A549 (cell line): ENCODE measurements at regions not wholly inside any gene's neighbourhood (a gene's known extent, or its start where the extent isn't known, plus 50 kb on each side); places are given as distances from the start of the nearest gene placed in this dataset.
A peak's percentile ranks its signal among the peaks of the same experiment; 100 is the strongest.

Experiments
- ATAC-seq, 2 experiments: fragments of 200-7000 bp in 1 of 2; fragments of >200 bp in 1 of 2; cut with Nextera tagmentation in 1 of 2; cut with Tn5 transposase in 1 of 2; 3 replicates each; pipeline versions ENCODE4 v1.8.0 to v1.9.1; 2018 to 2020; ENCODE audit warnings: mild to moderate bottlenecking in 1 of 2, moderate library complexity in 1 of 2
- CTCF ChIA-PET: fragments of 300-600 bp; sonication (Branson Sonifier 250); formaldehyde crosslinking; extraction: SDS; loops from one replicate; lab custom pipeline; 2021; ENCODE audit warnings: antibody characterized with exemption, inconsistent platforms; lab: Yijun Ruan, JAX
- POLR2A ChIA-PET: fragments of 350-600 bp; formaldehyde crosslinking; extraction: SDS; loops from one replicate; lab custom pipeline; 2021; ENCODE audit warnings: antibody characterized with exemption, inconsistent platforms; lab: Yijun Ruan, JAX
- DNase-seq, 2 experiments: peaks; one replicate each; pipeline versions ENCODE4 v3.0.0 to v3.0.0-alpha.2; 2011 to 2016; ENCODE audit warnings: low read depth in 1 of 2, low spot score in 1 of 2
- FAIRE-seq: peaks from 2 replicates; lab custom pipeline; 2011; peaks lifted over from hg19 to GRCh38; lab: Jason Lieb, UNC
- H3K27ac ChIP-seq, 2 experiments: fragments of >200 bp; sonication (Bioruptor Twin); formaldehyde crosslinking; 3 replicates each; pipeline ENCODE4 v1.5.1; 2016 to 2017
- H3K4me1 ChIP-seq: fragments of >200 bp; sonication (Bioruptor Twin); formaldehyde crosslinking; 3 replicates; pipeline ENCODE4 v1.6.1; 2016
- H3K4me2 ChIP-seq: fragments of >200 bp; sonication (Bioruptor Twin); formaldehyde crosslinking; 3 replicates; pipeline ENCODE4 v1.6.1; 2016
- H3K4me3 ChIP-seq: fragments of >200 bp; sonication (Bioruptor Twin); formaldehyde crosslinking; 3 replicates; pipeline ENCODE4 v1.5.1; 2016
- H3K9me3 ChIP-seq: fragments of >200 bp; sonication (Bioruptor Twin); formaldehyde crosslinking; 3 replicates; pipeline ENCODE4 v1.6.1; 2016
- ATOH8 ChIP-seq: fragments of 250-450 bp; sonication (Bioruptor Pico); IDR thresholded peaks from 2 replicates; pipeline ENCODE4 v1.5.0; 2020; ENCODE audit warnings: low read depth, mild to moderate bottlenecking, moderate library complexity
- BCL3 ChIP-seq: fragments of >200 bp; sonication (Bioruptor Twin); formaldehyde crosslinking; IDR thresholded peaks from 3 replicates; pipeline ENCODE4 v1.6.1; 2016
- BHLHE40 ChIP-seq: IDR thresholded peaks from 2 replicates; pipeline ENCODE4 v1.6.1; 2012; ENCODE audit warnings: low read depth, low read length, inconsistent platforms
- CBX2 ChIP-seq: fragments of 200-600 bp; sonication (generic); IDR thresholded peaks from 2 replicates; pipeline ENCODE4 v1.6.1; 2016; ENCODE audit warnings: low read depth, mild to moderate bottlenecking, borderline replicate concordance
- CEBPB ChIP-seq, 2 experiments: fragments of >200 bp in 1 of 2; sonication (Bioruptor Twin) in 1 of 2; formaldehyde crosslinking in 1 of 2; IDR thresholded peaks; 2 replicates each; pipeline ENCODE4 v1.6.1; 2012 to 2016
- ELK1 ChIP-seq: fragments of 150-350 bp; IDR thresholded peaks from 2 replicates; pipeline ENCODE4 v1.6.1; 2014; ENCODE audit warnings: low read depth, mild to moderate bottlenecking, low read length
- EP300 ChIP-seq, 2 experiments: fragments of >200 bp; sonication (Bioruptor Twin); formaldehyde crosslinking; IDR thresholded peaks; 2 replicates in 1 of 2; 3 replicates in 1 of 2; pipeline ENCODE4 v1.6.1; 2016 to 2017
- FOSB ChIP-seq: fragments of 250-450 bp; sonication (Bioruptor Pico); IDR thresholded peaks from 2 replicates; pipeline ENCODE4 v1.5.0; 2020; ENCODE audit warnings: mild to moderate bottlenecking, moderate library complexity
- FOXS1 ChIP-seq: fragments of 250-450 bp; sonication (Bioruptor Pico); IDR thresholded peaks from 2 replicates; pipeline ENCODE4 v1.5.0; 2020; ENCODE audit warnings: mild to moderate bottlenecking, moderate library complexity
- HES2 ChIP-seq: fragments of >200 bp; sonication (Bioruptor Twin); formaldehyde crosslinking; IDR thresholded peaks from 2 replicates; pipeline ENCODE4 v1.6.1; 2016
- HMGXB4 ChIP-seq: fragments of 250-450 bp; sonication (Bioruptor Pico); IDR thresholded peaks from 2 replicates; pipeline ENCODE4 v1.5.0; 2021; ENCODE audit warnings: mild to moderate bottlenecking, moderate library complexity, borderline replicate concordance
- HOXB5 ChIP-seq: fragments of 250-450 bp; sonication (Bioruptor Pico); IDR thresholded peaks from 2 replicates; pipeline ENCODE4 v1.5.0; 2020; ENCODE audit warnings: mild to moderate bottlenecking, moderate library complexity
- JUNB ChIP-seq: fragments of >200 bp; sonication (Bioruptor Twin); formaldehyde crosslinking; IDR thresholded peaks from 2 replicates; pipeline ENCODE4 v1.6.1; 2016
- KDM1A ChIP-seq: fragments of 200-600 bp; sonication (generic); IDR thresholded peaks from 2 replicates; pipeline ENCODE4 v1.6.1; 2016; ENCODE audit warnings: low read depth, mild to moderate bottlenecking
- MAFK ChIP-seq: fragments of 450-650 bp; IDR thresholded peaks from 2 replicates; pipeline ENCODE4 v1.6.1; 2014; ENCODE audit not compliant: partially characterized antibody
- NR3C1 ChIP-seq: fragments of >200 bp; sonication (Bioruptor Twin); formaldehyde crosslinking; IDR thresholded peaks from 3 replicates; pipeline ENCODE4 v1.6.1; 2017
- PHF8 ChIP-seq: fragments of 200-600 bp; sonication (generic); IDR thresholded peaks from 2 replicates; pipeline ENCODE4 v1.6.1; 2016; ENCODE audit warnings: low read depth, mild to moderate bottlenecking, antibody characterized with exemption, moderate library complexity, borderline replicate concordance
- RAD21 ChIP-seq, 2 experiments: fragments of >200 bp in 1 of 2; sonication (Bioruptor Twin) in 1 of 2; formaldehyde crosslinking in 1 of 2; IDR thresholded peaks in 1 of 2; conservative IDR thresholded peaks in 1 of 2; 2 replicates in 1 of 2; 3 replicates in 1 of 2; pipeline ENCODE4 v1.6.1; 2012 to 2018; ENCODE audit warnings: inconsistent platforms in 1 of 2
- REST ChIP-seq: fragments of 200-600 bp; sonication (generic); IDR thresholded peaks from 2 replicates; pipeline ENCODE4 v1.6.1; 2016; ENCODE audit warnings: antibody characterized with exemption, mild to moderate bottlenecking, moderate library complexity
- RNF2 ChIP-seq: fragments of 200-600 bp; sonication (generic); IDR thresholded peaks from 2 replicates; pipeline ENCODE4 v1.6.1; 2016; ENCODE audit warnings: low read depth, mild to moderate bottlenecking, antibody characterized with exemption, moderate library complexity, borderline replicate concordance
- SMC3 ChIP-seq: fragments of >200 bp; sonication (Bioruptor Twin); formaldehyde crosslinking; IDR thresholded peaks from 3 replicates; pipeline ENCODE4 v1.6.1; 2018; ENCODE audit warnings: inconsistent platforms
- WGBS: methylation state at CpG from one replicate; pipeline ENCODE4 v1.1.6; 2017; ENCODE audit errors: missing lambda C conversion rate; 5-methylcytosine and 5-hydroxymethylcytosine counted together

GRCh38 chr17:14488958-14489550 is 188.2 kb downstream of the HS3ST3B1 start:
- 29% methylated on average over 2 of the region's 2 CpGs for WGBS
- POLR2A ChIA-PET = no interaction called here
- no peak for DNase-seq
- CTCF ChIA-PET = no interaction called here
- Histone ChIP-seq H3K4me2 (no peak overlapping the region), H3K9me3 (peaks cover 5% of the 10 kb centered on the region; the same call in 2 of the 3 replicates), H3K27ac (no peak overlapping the region), H3K4me3 (no peak overlapping the region), H3K4me1 (no peaks in the 10 kb centered on the region)
- no peak for ATAC-seq
- no peak for TF ChIP-seq BHLHE40
- TF ChIP-seq MAFK = peak; percentile 57
- TF ChIP-seq, all 56 proteins: peak for 1
- FAIRE-seq = no peak

GRCh38 chr17:14487068-14487467 is 186.2 kb downstream of the HS3ST3B1 start:
- POLR2A ChIA-PET = no interaction called here
- Histone ChIP-seq H3K4me1 (no peaks in the 10 kb centered on the region), H3K9me3 (peaks cover 3% of the 10 kb centered on the region; the same call in 1 of the 3 replicates), H3K27ac (no peak overlapping the region), H3K4me2 (no peak overlapping the region), H3K4me3 (no peak overlapping the region)
- no peak for TF ChIP-seq MAFK
- no peak for TF ChIP-seq JUNB
- TF ChIP-seq FOXS1 (CRISPR knock-in tag) = no peak
- TF ChIP-seq KDM1A = no peak
- TF ChIP-seq RAD21 (conservative IDR thresholded peaks at IDR 0.05 in 1 of 2, IDR thresholded peaks at IDR 0.05 in 1 of 2) = no peak
- no peak for TF ChIP-seq PHF8
- no peak for TF ChIP-seq HOXB5 (CRISPR knock-in tag)
- no peak for TF ChIP-seq FOSB (CRISPR knock-in tag)
- no peak for TF ChIP-seq HMGXB4
- TF ChIP-seq EP300 (IDR thresholded peaks at IDR 0.05) = no peak
- TF ChIP-seq HES2 = no peak
- no peak for TF ChIP-seq BCL3
- no peak for ATAC-seq
- CTCF ChIA-PET = no interaction called here
- DNase-seq = no peak
- FAIRE-seq = no peak
- WGBS = 73% methylated on average over 8 of the region's 8 CpGs

- DNase-seq (no peak), ATAC-seq (no peak), FAIRE-seq (no peak)
- H3K4me3 ChIP-seq = no peak overlapping the region
- TF ChIP-seq MAFK = peak; percentile 54
- no peak for TF ChIP-seq CBX2
- H3K9me3 ChIP-seq = peaks cover 5% of the 10 kb centered on the region; the same call in 1 of the 3 replicates
- H3K4me1 ChIP-seq = no peaks in the 10 kb centered on the region
- WGBS = 38% methylated on average over 1 of the region's 1 CpG
- no peak overlapping the region for H3K27ac ChIP-seq
- no peak overlapping the region for H3K4me2 ChIP-seq
- POLR2A ChIA-PET = no interaction called here
- CTCF ChIA-PET = no interaction called here
Observed at GRCh38 chr17:14482715-14483114, 181.8 kb downstream of the HS3ST3B1 start.

GRCh38 chr17:14481664-14482063 is 180.8 kb downstream of the HS3ST3B1 start:
- no peak for FAIRE-seq
- ChIA-PET CTCF (no interaction called here), POLR2A (no interaction called here)
- no peak for ATAC-seq
- no peak for DNase-seq
- Histone ChIP-seq H3K27ac (no peak overlapping the region), H3K9me3 (peaks cover 5% of the 10 kb centered on the region; the same call in 1 of the 3 replicates), H3K4me1 (no peaks in the 10 kb centered on the region), H3K4me2 (no peak overlapping the region), H3K4me3 (no peak overlapping the region)
- 31% methylated on average over 1 of the region's 1 CpG for WGBS
- TF ChIP-seq REST (no peak), NR3C1 (no peak), CEBPB (IDR thresholded peaks at IDR 0.05) (no peak), SMC3 (no peak), ATOH8 (CRISPR knock-in tag) (no peak), ELK1 (no peak), RNF2 (no peak)
